GM12878 (cell line): ENCODE measurements at regions not wholly inside any gene's neighbourhood (a gene's known extent, or its start where the extent isn't known, plus 50 kb on each side); places are given as distances from the start of the nearest gene placed in this dataset.

Experiments used
- ATAC-seq: fragments of 200-7000 bp; cut with Tn5 transposase; 3 replicates; pipeline ENCODE4 v1.9.1; 2020; ENCODE audit warnings: mild to moderate bottlenecking, moderate library complexity
- BruUV-seq: library from RNA; stranded (reverse); fragments of 400-500 nt; replicated peaks from 2 replicates; lab custom pipeline; 2021; lab: Mats Ljungman, UMichigan
- CTCF ChIA-PET: fragments of 300-600 bp; sonication (Branson Sonifier 250); formaldehyde crosslinking; extraction: SDS; loops from one replicate; lab custom pipeline; 2021; ENCODE audit warnings: inconsistent platforms; lab: Yijun Ruan, JAX
- POLR2A ChIA-PET: fragments of 350-600 bp; formaldehyde crosslinking; extraction: SDS; loops from one replicate; lab custom pipeline; 2021; ENCODE audit warnings: inconsistent platforms; lab: Charles Lee
- RAD21 ChIA-PET: fragments of 300-600 bp; sonication (Branson Sonifier 250); formaldehyde crosslinking; loops from one replicate; lab custom pipeline; 2023; ENCODE audit warnings: antibody characterized with exemption; ENCODE audit not compliant: unreplicated experiment; lab: Charles Lee
- SMC1A ChIA-PET: fragments of 300-600 bp; sonication (Branson Sonifier 250); formaldehyde crosslinking; loops from one replicate; lab custom pipeline; 2023; ENCODE audit not compliant: unreplicated experiment, uncharacterized antibody; lab: Charles Lee
- DNase-seq: peaks from one replicate; pipeline ENCODE4 v3.0.0-alpha.2; 2011; ENCODE audit warnings: low read depth, low spot score
- FAIRE-seq: peaks from 3 replicates; lab custom pipeline; 2011; peaks lifted over from hg19 to GRCh38; lab: Jason Lieb, UNC
- H2AFZ ChIP-seq: 2 replicates; pipeline ENCODE4 v1.6.0; 2011; ENCODE audit warnings: low read depth, low read length, control low read depth; ENCODE audit not compliant: control insufficient read depth
- H3K27ac ChIP-seq: 2 replicates; pipeline ENCODE4 v1.5.1; 2011; ENCODE audit warnings: control low read depth; ENCODE audit not compliant: control insufficient read depth, insufficient read depth
- H3K27me3 ChIP-seq, 2 experiments: replicated peaks in 1 of 2; 2 replicates each; pipeline versions ENCODE4 v1.6.0 to v1.6.1; 2011; ENCODE audit warnings: low read length in 1 of 2; ENCODE audit not compliant: control insufficient read depth in 2 of 2, insufficient read depth in 2 of 2
- H3K36me3 ChIP-seq, 2 experiments: 2 replicates each; pipeline ENCODE4 v1.5.1; 2011; ENCODE audit warnings: low read length in 1 of 2; ENCODE audit not compliant: control insufficient read depth in 2 of 2, insufficient read depth in 2 of 2
- H3K4me1 ChIP-seq: 2 replicates; pipeline ENCODE4 v1.6.1; 2011; ENCODE audit warnings: mild to moderate bottlenecking, low read length, moderate library complexity, mixed read lengths; ENCODE audit not compliant: control insufficient read depth, insufficient read depth
- H3K4me2 ChIP-seq: 2 replicates; pipeline ENCODE4 v1.6.0; 2011; ENCODE audit warnings: control low read depth; ENCODE audit not compliant: control insufficient read depth, insufficient read depth
- H3K4me3 ChIP-seq: fragments of 200-600 bp; sonication (generic); 2 replicates; pipeline ENCODE4 v1.5.1; 2016
- H3K79me2 ChIP-seq: 2 replicates; pipeline ENCODE4 v1.6.0; 2011; ENCODE audit warnings: low read length; ENCODE audit not compliant: control insufficient read depth, insufficient read depth
- H3K9ac ChIP-seq: 2 replicates; pipeline ENCODE4 v1.8.0; 2011; ENCODE audit warnings: low read length, control low read depth, mixed read lengths; ENCODE audit not compliant: control insufficient read depth, insufficient read depth
- H3K9me3 ChIP-seq: replicated peaks from 3 replicates; pipeline ENCODE4 v1.5.1; 2011; ENCODE audit warnings: mild to moderate bottlenecking, low read length; ENCODE audit not compliant: control insufficient read depth, insufficient read depth
- H4K20me1 ChIP-seq: 2 replicates; pipeline ENCODE4 v1.6.0; 2011; ENCODE audit not compliant: control insufficient read depth, insufficient read depth
- ATF7 ChIP-seq: fragments of 450-650 bp; IDR thresholded peaks from 2 replicates; pipeline ENCODE4 v1.6.1; 2016; ENCODE audit warnings: low read depth, mild to moderate bottlenecking
- HDAC6 ChIP-seq: fragments of 200-600 bp; sonication (generic); IDR thresholded peaks from one replicate; pipeline ENCODE4 v1.8.0; 2017; ENCODE audit warnings: antibody characterized with exemption; ENCODE audit not compliant: unreplicated experiment
- JUNB ChIP-seq: IDR thresholded peaks from 2 replicates; pipeline ENCODE4 v1.6.1; 2016; ENCODE audit warnings: antibody characterized with exemption, mild to moderate bottlenecking
- ZSCAN29 ChIP-seq: fragments of 450-650 bp; IDR thresholded peaks from 2 replicates; pipeline ENCODE4 v1.6.1; 2017; ENCODE audit warnings: mild to moderate bottlenecking, moderate library complexity
- WGBS: methylation state at CpG from one replicate; pipeline ENCODE4 v1.1.6; 2016; ENCODE audit warnings: low lambda C conversion rate; ENCODE audit not compliant: insufficient replicate concordance, insufficient coverage; ENCODE audit errors: missing lambda C conversion rate; 5-methylcytosine and 5-hydroxymethylcytosine counted together
- in situ Hi-C: fragments of 300-500 bp; cut with MboI; formaldehyde crosslinking; loops from 9 replicates; pipeline ENCODE4 v1.14.3; 2018; ENCODE audit warnings: mixed read lengths
- intact Hi-C: fragments of 100-400 bp; cut with micrococcal nuclease; formaldehyde crosslinking; loops from one replicate; pipeline ENCODE4 v1.14.2; 2022; ENCODE audit not compliant: unreplicated experiment
- TF ChIP-seq, protein P1 (sequence below): fragments of 450-650 bp; IDR thresholded peaks from 2 replicates; pipeline ENCODE4 v1.6.1; 2016; ENCODE audit warnings: mild to moderate bottlenecking
- TF ChIP-seq, protein P2 (sequence below): fragments of 450-650 bp; formaldehyde crosslinking; IDR thresholded peaks from 2 replicates; pipeline ENCODE4 v1.5.0; 2022; ENCODE audit warnings: mild to moderate bottlenecking, missing genetic modification characterization

- ChIA-PET CTCF (no interaction called here), POLR2A (no interaction called here), RAD21 (no interaction called here), SMC1A (no interaction called here)
- in situ Hi-C loops (no loop called here), intact Hi-C loops (no loop called here)
- DNase-seq (no peak), ATAC-seq (no peak), FAIRE-seq (no peak)
- Histone ChIP-seq H2AFZ (no peak overlapping the region), H3K4me3 (no peak overlapping the region), H3K36me3 (no peaks in the 10 kb centered on the region), H3K9ac (no peak overlapping the region), H3K4me2 (no peak overlapping the region), H4K20me1 (no peaks in the 10 kb centered on the region), H3K27me3 (no peaks in the 10 kb centered on the region), H3K4me1 (no peaks in the 10 kb centered on the region), H3K79me2 (no peaks in the 10 kb centered on the region), H3K27ac (no peak overlapping the region), H3K9me3 (no peaks in the 10 kb centered on the region; the same call in 2 of the 3 replicates)
- no peak for TF ChIP-seq JUNB
- TF ChIP-seq ATF7: no peak
- TF ChIP-seq ZSCAN29: no peak
- TF ChIP-seq HDAC6: no peak
- TF ChIP-seq, protein P1, sequence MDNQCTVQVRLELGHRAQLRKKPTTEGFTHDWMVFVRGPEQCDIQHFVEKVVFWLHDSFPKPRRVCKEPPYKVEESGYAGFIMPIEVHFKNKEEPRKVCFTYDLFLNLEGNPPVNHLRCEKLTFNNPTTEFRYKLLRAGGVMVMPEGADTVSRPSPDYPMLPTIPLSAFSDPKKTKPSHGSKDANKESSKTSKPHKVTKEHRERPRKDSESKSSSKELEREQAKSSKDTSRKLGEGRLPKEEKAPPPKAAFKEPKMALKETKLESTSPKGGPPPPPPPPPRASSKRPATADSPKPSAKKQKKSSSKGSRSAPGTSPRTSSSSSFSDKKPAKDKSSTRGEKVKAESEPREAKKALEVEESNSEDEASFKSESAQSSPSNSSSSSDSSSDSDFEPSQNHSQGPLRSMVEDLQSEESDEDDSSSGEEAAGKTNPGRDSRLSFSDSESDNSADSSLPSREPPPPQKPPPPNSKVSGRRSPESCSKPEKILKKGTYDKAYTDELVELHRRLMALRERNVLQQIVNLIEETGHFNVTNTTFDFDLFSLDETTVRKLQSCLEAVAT: no peak
- TF ChIP-seq, protein P2, sequence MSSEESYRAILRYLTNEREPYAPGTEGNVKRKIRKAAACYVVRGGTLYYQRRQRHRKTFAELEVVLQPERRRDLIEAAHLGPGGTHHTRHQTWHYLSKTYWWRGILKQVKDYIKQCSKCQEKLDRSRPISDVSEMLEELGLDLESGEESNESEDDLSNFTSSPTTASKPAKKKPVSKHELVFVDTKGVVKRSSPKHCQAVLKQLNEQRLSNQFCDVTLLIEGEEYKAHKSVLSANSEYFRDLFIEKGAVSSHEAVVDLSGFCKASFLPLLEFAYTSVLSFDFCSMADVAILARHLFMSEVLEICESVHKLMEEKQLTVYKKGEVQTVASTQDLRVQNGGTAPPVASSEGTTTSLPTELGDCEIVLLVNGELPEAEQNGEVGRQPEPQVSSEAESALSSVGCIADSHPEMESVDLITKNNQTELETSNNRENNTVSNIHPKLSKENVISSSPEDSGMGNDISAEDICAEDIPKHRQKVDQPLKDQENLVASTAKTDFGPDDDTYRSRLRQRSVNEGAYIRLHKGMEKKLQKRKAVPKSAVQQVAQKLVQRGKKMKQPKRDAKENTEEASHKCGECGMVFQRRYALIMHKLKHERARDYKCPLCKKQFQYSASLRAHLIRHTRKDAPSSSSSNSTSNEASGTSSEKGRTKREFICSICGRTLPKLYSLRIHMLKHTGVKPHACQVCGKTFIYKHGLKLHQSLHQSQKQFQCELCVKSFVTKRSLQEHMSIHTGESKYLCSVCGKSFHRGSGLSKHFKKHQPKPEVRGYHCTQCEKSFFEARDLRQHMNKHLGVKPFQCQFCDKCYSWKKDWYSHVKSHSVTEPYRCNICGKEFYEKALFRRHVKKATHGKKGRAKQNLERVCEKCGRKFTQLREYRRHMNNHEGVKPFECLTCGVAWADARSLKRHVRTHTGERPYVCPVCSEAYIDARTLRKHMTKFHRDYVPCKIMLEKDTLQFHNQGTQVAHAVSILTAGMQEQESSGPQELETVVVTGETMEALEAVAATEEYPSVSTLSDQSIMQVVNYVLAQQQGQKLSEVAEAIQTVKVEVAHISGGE: no peak
- WGBS: 33% methylated on average over 8 of the region's 8 CpGs
- BruUV-seq: no TSS peak
Measured at GRCh38 chr17:27157297-27157696, 136.6 kb upstream of the WSB1 start.
